Fibroblast of mammary gland (primary cell): ENCODE measurements at regions not wholly inside any gene's neighbourhood (a gene's known extent, or its start where the extent isn't known, plus 50 kb on each side); places are given as distances from the start of the nearest gene placed in this dataset.
A peak's percentile ranks its signal among the peaks of the same experiment; 100 is the strongest.

Experiments used
- DNase-seq: peaks from one replicate; pipeline ENCODE4 v3.0.0-alpha.2; 2010; ENCODE audit warnings: low read depth
- H3K4me3 ChIP-seq: 2 replicates; pipeline ENCODE4 v1.5.1; 2011; ENCODE audit warnings: low read depth, mild to moderate bottlenecking, low read length, moderate library complexity; ENCODE audit not compliant: control insufficient read depth
- TF ChIP-seq, protein P1 (sequence below): conservative IDR thresholded peaks from 2 replicates; pipeline ENCODE4 v1.5.1; 2011; ENCODE audit warnings: low read depth, low read length, inconsistent platforms; ENCODE audit not compliant: control insufficient read depth, insufficient read depth

DNA sequence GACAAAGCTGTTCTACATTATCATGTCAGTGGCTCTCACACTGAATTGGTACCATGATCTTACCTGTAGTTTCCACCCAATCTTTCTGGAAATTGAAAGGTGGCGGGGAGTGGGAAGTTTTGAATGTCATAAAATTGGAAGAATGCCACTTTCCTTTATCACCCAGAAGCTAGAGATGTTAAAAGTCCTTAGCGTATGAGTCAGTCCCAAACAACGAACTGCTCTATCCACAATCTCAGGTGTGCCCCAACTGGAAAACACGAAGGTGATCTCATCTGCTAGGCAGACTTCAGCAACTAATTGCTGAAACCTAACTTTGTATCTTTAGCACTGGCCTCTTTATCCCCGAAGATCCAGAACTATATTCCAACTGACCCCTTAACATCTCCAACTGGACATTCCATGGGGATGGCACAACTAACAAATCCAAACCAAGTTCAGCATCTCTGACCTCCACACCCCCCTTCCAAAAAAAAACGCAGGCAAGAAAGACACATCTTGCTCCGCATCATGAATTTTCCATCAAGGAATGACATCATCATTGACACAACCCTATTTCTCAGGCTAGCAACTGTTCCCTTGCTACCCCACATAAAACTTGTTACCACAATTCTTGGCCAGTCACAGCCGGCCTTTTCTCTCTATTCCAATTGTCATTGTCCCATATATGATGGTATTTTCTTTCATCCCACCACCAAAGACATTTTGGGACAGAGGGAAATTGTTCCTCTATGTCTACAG lies 175.4 kb downstream of the KLF12 start:
- H3K4me3 ChIP-seq = no peak overlapping the region
- DNase-seq = no peak
- TF ChIP-seq, protein P1, sequence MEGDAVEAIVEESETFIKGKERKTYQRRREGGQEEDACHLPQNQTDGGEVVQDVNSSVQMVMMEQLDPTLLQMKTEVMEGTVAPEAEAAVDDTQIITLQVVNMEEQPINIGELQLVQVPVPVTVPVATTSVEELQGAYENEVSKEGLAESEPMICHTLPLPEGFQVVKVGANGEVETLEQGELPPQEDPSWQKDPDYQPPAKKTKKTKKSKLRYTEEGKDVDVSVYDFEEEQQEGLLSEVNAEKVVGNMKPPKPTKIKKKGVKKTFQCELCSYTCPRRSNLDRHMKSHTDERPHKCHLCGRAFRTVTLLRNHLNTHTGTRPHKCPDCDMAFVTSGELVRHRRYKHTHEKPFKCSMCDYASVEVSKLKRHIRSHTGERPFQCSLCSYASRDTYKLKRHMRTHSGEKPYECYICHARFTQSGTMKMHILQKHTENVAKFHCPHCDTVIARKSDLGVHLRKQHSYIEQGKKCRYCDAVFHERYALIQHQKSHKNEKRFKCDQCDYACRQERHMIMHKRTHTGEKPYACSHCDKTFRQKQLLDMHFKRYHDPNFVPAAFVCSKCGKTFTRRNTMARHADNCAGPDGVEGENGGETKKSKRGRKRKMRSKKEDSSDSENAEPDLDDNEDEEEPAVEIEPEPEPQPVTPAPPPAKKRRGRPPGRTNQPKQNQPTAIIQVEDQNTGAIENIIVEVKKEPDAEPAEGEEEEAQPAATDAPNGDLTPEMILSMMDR = no peak

DNA sequence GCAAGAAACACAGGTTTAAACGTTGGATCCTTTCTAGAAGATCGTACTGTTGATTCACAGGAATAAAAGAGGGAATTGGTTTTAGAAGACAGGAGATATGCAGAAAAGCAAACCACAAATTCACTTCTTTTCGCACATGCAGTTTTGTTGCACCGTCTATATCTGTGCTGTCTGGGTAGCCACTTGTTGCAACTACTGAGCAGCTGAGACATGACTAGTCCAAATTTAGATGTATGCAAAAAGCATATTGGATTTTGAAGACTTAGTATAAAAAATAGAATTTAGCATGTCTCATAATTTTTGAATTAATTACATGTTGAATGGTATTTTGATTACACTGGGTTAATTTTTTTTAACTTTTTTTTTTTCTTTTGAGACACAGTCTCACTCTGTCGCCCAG lies 176.3 kb downstream of the KLF12 start:
- no peak overlapping the region for H3K4me3 ChIP-seq
- no peak for DNase-seq
- TF ChIP-seq, protein P1 = no peak

DNA sequence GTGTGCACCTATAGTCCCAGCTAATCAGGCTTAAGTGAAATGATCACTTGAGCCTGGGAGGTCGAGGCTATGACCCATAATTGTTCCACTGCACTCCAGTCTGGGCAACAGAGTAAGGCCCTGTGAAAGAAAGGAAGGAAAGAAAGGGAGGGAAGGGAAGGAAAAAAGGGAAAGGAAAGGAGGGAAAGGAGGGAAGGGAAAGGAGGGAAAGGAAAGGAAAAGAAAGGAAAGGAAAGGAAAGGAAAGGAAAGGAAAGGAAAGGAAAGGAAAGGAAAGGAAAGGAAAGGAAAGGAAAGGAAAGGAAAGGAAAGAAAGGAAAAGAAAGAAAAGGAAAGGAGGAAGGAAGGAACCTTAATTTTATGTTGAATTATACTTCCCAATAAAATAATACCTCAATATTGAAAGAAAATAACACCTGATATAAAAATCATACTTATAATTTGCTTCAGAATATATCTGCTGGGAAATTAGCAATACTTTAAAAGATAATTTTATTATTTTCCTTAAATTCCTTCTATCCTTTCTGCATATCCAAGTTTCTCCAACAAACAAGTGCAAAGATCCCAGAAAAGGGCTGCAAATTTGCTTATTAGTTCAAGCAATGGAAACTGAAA lies 177.3 kb downstream of the KLF12 start:
- TF ChIP-seq, protein P1 = no peak
- no peak for DNase-seq
- H3K4me3 ChIP-seq = no peak overlapping the region

DNA sequence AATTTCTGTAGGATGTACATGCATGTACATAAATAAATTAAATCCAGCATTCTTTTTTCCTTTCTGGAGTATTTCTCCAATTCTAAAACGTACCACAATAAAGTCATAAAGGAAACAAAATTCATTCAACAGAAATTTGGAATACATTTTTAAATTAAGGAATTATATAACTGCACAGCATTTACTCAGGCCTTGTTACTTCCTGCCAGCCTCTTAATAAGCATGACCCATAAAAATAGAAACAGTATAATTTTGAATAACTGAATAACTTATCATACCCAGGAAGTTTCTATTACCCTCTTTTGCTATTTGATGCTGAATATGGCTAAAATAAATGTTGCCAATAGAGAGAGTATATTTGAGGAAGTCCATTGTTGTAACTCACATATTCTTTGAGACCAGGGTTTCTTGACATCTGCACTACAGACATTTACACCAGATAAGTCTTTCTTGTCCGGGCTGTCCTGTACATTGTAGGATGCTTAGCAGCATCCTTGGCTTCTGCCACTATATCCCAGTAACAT lies 178.2 kb downstream of the KLF12 start:
- TF ChIP-seq, protein P1 = no peak
- no peak for DNase-seq
- H3K4me3 ChIP-seq = no peak overlapping the region

DNA sequence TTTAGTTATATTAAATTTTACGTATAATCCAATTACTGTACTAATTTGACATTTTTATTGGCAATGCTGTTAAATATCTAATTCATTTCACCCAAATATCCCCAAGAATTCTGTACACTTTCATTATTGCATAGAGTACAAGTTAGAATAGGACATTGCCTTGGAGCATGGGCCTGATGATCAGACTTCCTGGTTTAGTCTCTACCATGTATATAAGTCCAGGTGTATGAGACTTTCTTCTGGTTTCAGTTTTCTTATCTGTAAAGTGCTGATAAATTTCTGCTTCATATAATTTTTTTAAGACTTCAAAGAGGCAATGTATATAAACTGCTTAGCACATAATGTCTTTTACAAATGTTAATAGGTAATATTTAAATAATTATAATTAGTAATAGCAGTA lies 179.4 kb downstream of the KLF12 start:
- DNase-seq = no peak
- TF ChIP-seq, protein P1 = no peak
- no peak overlapping the region for H3K4me3 ChIP-seq

DNA sequence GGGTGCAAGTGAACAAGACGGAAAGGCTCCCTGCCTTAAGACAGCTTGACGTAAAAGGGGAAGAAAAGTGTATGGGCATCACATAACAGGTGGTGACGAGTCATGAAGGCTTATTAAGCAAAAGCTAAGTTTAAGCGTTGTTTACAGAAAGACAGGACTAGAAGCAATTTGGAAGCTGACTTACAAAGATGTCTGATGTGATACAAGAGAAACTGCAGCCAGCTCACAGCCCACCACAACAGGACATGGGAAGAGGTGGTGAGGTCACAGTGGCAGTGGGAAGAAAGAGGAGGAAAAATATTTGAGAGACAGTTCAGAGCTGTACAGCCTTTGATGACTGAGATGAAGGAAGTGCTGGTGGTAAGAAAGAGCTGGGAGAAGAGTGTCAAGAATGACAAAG lies 181.6 kb downstream of the KLF12 start:
- DNase-seq = peak; percentile 30
- TF ChIP-seq, protein P1 = no peak

More for the DNA sequence above, 181.6 kb downstream of the KLF12 start:
- H3K4me3 ChIP-seq = no peak overlapping the region
